Cardiac fibroblast (primary cell): ENCODE measurements at regions not wholly inside any gene's neighbourhood (a gene's known extent, or its start where the extent isn't known, plus 50 kb on each side); places are given as distances from the start of the nearest gene placed in this dataset.
A peak's percentile ranks its signal among the peaks of the same experiment; 100 is the strongest.

Experiments used
- DNase-seq, 2 donors: peaks; one replicate each; pipeline versions ENCODE4 v3.0.0 to v3.0.0-alpha.2; 2010; ENCODE audit warnings: low read depth in 2 of 2
- H3K4me3 ChIP-seq, 2 donors: replicated peaks in 1 of 2; 1 replicate in 1 of 2; 2 replicates in 1 of 2; pipeline ENCODE4 v1.5.1; 2011; ENCODE audit warnings: low read depth in 2 of 2, low read length in 2 of 2, mild to moderate bottlenecking in 2 of 2, moderate library complexity in 1 of 2
- TF ChIP-seq, protein P1 (sequence below): IDR thresholded peaks from one replicate; pipeline ENCODE4 v1.5.1; 2011; ENCODE audit warnings: low read depth, mild to moderate bottlenecking, low read length, inconsistent platforms

DNA sequence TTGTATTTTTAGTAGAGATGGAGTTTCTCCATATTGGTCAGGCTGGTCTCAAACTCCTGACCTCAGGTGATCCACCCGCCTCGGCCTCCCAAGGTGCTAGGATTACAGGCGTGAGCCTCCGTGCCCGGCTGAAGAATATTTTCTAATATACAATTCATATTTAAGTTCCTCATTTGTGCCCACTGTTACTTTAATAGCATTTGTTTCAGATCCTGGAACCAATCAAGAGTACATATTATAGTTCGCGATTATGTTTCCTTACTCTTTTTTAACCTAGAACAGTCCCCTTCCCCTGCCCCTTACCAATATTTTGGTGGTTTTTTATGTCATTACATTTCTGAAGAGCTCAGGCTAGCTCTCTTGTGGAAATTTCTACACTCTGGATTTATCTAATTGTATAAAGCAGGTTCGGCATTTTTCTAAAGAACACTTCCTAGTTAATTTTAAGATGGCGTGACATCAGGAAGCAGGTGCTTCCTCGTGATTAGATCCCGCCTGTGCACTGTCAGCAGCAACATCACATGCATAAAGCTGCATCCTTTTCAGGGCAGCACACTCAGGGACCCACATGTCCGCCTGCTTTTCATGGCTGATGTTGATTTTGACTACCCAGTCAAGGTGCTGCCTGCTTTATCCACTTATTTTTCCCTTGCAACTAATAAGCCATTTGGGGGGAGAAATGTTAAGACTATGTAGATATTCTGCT, 88.7 kb upstream of the EPHB3 start:
- H3K4me3 ChIP-seq = no peak overlapping the region
- TF ChIP-seq, protein P1, sequence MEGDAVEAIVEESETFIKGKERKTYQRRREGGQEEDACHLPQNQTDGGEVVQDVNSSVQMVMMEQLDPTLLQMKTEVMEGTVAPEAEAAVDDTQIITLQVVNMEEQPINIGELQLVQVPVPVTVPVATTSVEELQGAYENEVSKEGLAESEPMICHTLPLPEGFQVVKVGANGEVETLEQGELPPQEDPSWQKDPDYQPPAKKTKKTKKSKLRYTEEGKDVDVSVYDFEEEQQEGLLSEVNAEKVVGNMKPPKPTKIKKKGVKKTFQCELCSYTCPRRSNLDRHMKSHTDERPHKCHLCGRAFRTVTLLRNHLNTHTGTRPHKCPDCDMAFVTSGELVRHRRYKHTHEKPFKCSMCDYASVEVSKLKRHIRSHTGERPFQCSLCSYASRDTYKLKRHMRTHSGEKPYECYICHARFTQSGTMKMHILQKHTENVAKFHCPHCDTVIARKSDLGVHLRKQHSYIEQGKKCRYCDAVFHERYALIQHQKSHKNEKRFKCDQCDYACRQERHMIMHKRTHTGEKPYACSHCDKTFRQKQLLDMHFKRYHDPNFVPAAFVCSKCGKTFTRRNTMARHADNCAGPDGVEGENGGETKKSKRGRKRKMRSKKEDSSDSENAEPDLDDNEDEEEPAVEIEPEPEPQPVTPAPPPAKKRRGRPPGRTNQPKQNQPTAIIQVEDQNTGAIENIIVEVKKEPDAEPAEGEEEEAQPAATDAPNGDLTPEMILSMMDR = no peak
- peak in 1 of 2 donors; percentile 14 for DNase-seq

DNA sequence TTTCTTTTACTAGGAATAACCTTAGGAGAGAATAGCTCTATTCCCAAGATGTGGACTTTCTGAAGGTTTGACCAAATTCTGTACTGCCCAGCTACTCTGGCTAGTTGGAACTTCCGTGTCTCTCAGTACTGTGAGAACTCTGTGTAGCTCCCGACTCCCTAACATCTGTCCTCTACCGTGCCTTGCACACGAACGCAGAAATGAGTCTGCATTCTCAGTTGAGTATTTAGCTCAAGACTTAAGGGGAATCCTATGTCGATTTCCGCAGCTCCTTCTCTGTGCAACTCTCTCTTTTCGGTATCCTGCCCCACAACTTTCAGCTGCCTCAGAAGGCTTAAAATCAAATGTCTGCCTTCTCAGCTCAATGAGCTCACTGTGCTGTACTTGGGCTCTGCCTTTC, 86.7 kb upstream of the EPHB3 start:
- no peak for DNase-seq
- TF ChIP-seq, protein P1 = no peak
- H3K4me3 ChIP-seq = no peak overlapping the region

DNA sequence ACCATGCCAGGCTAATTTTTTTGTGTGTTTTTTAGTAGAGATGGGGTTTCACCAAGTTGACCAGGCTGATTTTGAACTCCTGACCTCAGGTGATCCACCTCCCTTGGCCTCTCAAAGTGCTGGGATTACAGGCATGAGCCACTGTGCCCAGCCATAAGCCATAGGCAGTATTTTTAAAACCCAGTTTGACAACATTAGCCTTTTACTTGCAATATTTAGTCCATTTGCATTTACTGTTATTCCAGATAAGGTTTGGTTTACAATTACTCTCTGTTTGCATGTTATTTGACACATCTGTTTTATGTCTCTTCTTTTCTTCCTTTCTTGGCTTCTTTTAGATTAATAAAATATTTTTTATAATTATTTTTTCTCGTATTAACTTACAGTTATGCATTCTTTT, 83.6 kb upstream of the EPHB3 start:
- no peak overlapping the region for H3K4me3 ChIP-seq
- TF ChIP-seq, protein P1 = no peak
- no peak for DNase-seq

DNA sequence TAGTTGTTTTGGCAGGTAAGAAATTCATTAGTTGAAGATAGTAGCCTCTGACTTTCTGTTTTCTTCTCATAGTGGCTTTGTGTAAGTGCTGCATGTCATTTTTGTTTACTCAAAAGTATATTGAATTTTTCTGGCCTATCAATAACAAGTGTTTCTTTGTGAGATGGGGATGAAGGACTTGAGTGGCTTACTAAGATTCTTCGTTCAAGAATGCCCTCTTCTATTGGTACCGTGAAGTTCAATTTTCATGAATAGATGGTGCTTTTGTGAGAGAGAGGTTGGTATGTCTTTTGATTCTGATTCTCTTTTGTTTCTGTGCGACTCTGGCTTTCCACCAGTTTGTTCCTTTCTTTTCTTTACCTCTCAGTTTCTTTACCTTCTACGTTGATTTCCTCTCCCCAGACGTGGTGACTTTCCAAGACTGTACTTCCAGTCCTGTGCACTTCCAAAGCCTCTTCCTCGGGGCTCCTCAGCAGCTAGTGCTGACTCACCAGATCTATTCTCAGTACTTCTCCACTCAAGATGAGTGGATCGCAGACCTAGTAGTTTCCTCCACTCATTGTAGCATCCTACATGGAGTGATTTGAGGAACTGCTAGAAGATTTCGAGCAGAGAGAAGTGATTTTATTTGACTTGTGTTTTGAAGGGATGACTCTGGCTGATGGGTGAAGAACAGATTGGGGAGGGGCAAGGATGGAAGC, 82.0 kb upstream of the EPHB3 start:
- H3K4me3 ChIP-seq = no peak overlapping the region
- TF ChIP-seq, protein P1 = no peak
- no peak for DNase-seq

DNA sequence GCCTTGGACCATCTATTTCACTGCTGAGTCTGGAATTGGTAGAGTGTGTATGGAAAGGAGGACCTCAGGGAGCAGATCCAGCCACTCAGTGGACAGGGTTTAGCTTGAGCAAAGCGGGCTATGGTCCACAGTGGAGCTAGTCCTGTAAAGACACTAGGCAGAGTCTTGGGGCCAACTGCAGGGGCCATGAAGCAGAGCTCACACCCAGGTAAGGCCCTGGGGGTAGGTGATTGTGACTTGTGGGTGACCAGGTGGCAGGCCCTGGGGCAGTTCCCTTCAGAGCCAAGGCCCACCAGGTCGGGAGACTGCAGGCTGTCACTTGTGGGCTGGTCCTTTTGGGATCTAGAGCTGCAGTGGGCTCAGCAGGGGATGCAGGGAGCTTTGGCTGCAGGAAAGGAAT, 80.8 kb upstream of the EPHB3 start:
- TF ChIP-seq, protein P1 = no peak
- H3K4me3 ChIP-seq = no peak overlapping the region
- no peak for DNase-seq

DNA sequence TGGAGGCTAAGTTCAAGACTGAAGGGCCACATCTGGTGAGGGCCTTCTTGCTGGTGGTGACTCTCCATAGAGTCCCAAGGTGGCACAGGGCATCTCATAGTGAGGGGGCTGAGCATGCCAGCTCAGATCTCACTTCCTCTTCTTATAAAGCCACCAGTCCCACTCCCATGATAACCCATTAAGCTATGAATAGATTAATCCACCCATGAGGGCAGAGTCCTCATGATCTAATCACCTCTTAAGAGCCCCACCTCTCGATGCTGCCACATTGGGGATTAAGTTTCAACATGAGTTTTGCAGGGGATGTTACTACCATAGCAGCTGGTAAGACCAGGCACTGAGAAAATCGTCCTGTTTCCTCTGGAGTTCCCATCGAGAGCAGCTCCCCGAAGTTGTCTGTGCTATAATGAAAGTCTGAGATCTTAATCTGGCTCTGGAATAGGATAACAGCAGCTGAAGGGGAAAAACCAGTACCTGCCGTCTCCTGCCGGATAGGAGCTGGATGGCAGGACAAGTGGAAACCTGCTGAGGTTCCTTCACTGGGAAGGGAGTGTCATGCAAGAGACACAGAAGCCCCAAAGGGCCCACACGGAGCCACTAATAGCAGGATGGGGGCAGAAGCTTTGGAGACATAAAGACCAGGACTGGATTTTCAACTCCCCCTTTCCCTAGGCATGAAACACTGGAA, 79.5 kb upstream of the EPHB3 start:
- TF ChIP-seq, protein P1 = no peak
- no peak for DNase-seq
- no peak overlapping the region for H3K4me3 ChIP-seq
